H1 (cell line): ENCODE measurements at regions not wholly inside any gene's neighbourhood (a gene's known extent, or its start where the extent isn't known, plus 50 kb on each side); places are given as distances from the start of the nearest gene placed in this dataset.

Source experiments
- CHD7 ChIP-seq: fragments of 300-600 bp; sonication (generic); IDR thresholded peaks from 2 replicates; pipeline ENCODE4 v1.7.1; 2012; ENCODE audit warnings: low read length, moderate library complexity, mild to moderate bottlenecking, inconsistent platforms; ENCODE audit not compliant: insufficient replicate concordance
- JUN ChIP-seq: IDR thresholded peaks from 2 replicates; pipeline ENCODE4 v1.6.1; 2011; ENCODE audit warnings: low read depth, mild to moderate bottlenecking, improper control_type of control experiment, low read length
- SP2 ChIP-seq: IDR thresholded peaks from 2 replicates; pipeline ENCODE4 v1.6.1; 2012; ENCODE audit warnings: mild to moderate bottlenecking, low read length, inconsistent platforms

- TF ChIP-seq CHD7 (no peak), SP2 (no peak), JUN (no peak)
Measured at GRCh38 chr9:107807183-107807582, 317.6 kb upstream of the KLF4 start (continued).
